ENCODE measurements at regions not wholly inside any gene's neighbourhood (a gene's known extent, or its start where the extent isn't known, plus 50 kb on each side); places are given as distances from the start of the nearest gene placed in this dataset.

DNA sequence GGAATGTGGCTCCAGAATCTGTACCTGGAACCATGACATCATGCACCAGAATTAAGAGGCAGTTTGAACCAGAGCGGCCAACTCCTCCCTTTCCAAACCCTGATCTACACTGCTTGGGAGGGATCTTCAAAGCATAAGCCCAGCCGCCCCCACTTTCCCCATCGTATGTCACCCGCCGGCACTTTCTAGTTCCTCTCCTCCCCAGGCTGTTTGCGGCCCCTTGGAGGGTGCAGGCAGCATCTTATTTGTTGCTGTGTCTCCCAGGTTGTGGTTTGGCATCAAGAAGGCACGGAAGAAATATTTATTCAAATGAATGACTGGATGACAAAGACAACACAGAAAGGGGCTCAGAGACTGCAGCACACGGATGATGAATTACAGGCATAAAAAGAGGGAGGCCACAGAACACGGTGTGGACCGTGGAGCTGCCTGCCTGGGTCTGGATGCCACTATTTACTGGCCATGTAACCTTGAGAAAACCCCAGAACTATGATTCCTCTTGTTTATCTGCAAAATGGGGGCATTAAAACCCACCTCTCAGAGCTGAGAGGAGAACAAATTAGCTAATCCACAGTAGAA lies 305.8 kb downstream of the EIPR1 start:
- TF ChIP-seq, protein P1, sequence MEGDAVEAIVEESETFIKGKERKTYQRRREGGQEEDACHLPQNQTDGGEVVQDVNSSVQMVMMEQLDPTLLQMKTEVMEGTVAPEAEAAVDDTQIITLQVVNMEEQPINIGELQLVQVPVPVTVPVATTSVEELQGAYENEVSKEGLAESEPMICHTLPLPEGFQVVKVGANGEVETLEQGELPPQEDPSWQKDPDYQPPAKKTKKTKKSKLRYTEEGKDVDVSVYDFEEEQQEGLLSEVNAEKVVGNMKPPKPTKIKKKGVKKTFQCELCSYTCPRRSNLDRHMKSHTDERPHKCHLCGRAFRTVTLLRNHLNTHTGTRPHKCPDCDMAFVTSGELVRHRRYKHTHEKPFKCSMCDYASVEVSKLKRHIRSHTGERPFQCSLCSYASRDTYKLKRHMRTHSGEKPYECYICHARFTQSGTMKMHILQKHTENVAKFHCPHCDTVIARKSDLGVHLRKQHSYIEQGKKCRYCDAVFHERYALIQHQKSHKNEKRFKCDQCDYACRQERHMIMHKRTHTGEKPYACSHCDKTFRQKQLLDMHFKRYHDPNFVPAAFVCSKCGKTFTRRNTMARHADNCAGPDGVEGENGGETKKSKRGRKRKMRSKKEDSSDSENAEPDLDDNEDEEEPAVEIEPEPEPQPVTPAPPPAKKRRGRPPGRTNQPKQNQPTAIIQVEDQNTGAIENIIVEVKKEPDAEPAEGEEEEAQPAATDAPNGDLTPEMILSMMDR (IDR thresholded peaks at IDR 0.05; ENCODE audit: low read depth, low read length), result no peak
- TF ChIP-seq EZH2phosphoT487 (IDR thresholded peaks at IDR 0.05; ENCODE audit: low read depth), result no peak
